ENCODE measurements at regions not wholly inside any gene's neighbourhood (a gene's known extent, or its start where the extent isn't known, plus 50 kb on each side); places are given as distances from the start of the nearest gene placed in this dataset.

GRCh38 chr3:177906126-177906511 is 630.1 kb upstream of the KCNMB2 start:
- TF ChIP-seq TBP (IDR thresholded peaks at IDR 0.05; ENCODE audit: low read depth, low read length), result no peak
- TF ChIP-seq BRCA1 (IDR thresholded peaks at IDR 0.05; ENCODE audit: low read depth, low read length), result no peak
- no peak for TF ChIP-seq CTCF (IDR thresholded peaks at IDR 0.05; ENCODE audit: control extremely low read depth in 1 of 3, insufficient read depth in 1 of 3, low read depth in 1 of 3, low read length in 3 of 3)
- TF ChIP-seq, protein P1, sequence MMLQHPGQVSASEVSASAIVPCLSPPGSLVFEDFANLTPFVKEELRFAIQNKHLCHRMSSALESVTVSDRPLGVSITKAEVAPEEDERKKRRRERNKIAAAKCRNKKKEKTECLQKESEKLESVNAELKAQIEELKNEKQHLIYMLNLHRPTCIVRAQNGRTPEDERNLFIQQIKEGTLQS (IDR thresholded peaks at IDR 0.05; ENCODE audit: insufficient read depth, low read depth, low read length), result no peak
- no peak for TF ChIP-seq SP1 (IDR thresholded peaks at IDR 0.05; ENCODE audit: low read depth, low read length)
- TF ChIP-seq EP300 (IDR thresholded peaks at IDR 0.05; ENCODE audit: borderline replicate concordance in 1 of 2, low read depth in 2 of 2, low read length in 2 of 2), result no peak
- TF ChIP-seq CBX5 (IDR thresholded peaks at IDR 0.05; ENCODE audit: low read depth, low read length), result no peak
- no peak for TF ChIP-seq RFX5 (IDR thresholded peaks at IDR 0.05; ENCODE audit: borderline replicate concordance, low read depth, low read length)
- TF ChIP-seq CHD7 (IDR thresholded peaks at IDR 0.05; ENCODE audit: insufficient replicate concordance, low read length), result no peak
